ENCODE measurements at regions not wholly inside any gene's neighbourhood (a gene's known extent, or its start where the extent isn't known, plus 50 kb on each side); places are given as distances from the start of the nearest gene placed in this dataset.

GRCh38 chr5:58071566-58071965 lies 388.3 kb downstream of the PLK2 start:
- TF ChIP-seq CTCF (IDR thresholded peaks at IDR 0.05): no peak
- TF ChIP-seq POLR2A (IDR thresholded peaks at IDR 0.05): no peak
- no peak for TF ChIP-seq EP300 (IDR thresholded peaks at IDR 0.05)

All from ovary (tissue), 3 donors.